Fibroblast of lung (primary cell): ENCODE measurements at regions not wholly inside any gene's neighbourhood (a gene's known extent, or its start where the extent isn't known, plus 50 kb on each side); places are given as distances from the start of the nearest gene placed in this dataset.
"Not testable (repeated sequence)": the region's sequence is repeated elsewhere in the genome, so short reads cannot be mapped to it uniquely, and the experiment has no call there.

Source experiments
- DNase-seq, 2 donors: peaks; one replicate each; pipeline versions ENCODE4 v3.0.0 to v3.0.0-alpha.2; 2010; ENCODE audit warnings: low read depth in 2 of 2
- H2AFZ ChIP-seq: 2 replicates; pipeline ENCODE4 v1.5.1; 2012; ENCODE audit warnings: low read length, control low read depth, inconsistent platforms
- H3K27ac ChIP-seq: 2 replicates; pipeline ENCODE4 v1.5.1; 2011; ENCODE audit warnings: low read length, control low read depth; ENCODE audit not compliant: insufficient read depth
- H3K27me3 ChIP-seq: 2 replicates; pipeline ENCODE4 v1.5.1; 2011; ENCODE audit warnings: mild to moderate bottlenecking, low read length; ENCODE audit not compliant: control insufficient read depth, insufficient read depth
- H3K36me3 ChIP-seq: 2 replicates; pipeline ENCODE4 v1.5.1; 2011; ENCODE audit warnings: low read length; ENCODE audit not compliant: control insufficient read depth, insufficient read depth
- H3K4me1 ChIP-seq: 2 replicates; pipeline ENCODE4 v1.5.1; 2011; ENCODE audit warnings: low read length; ENCODE audit not compliant: control insufficient read depth, insufficient read depth; ENCODE audit errors: extremely low read depth
- H3K4me2 ChIP-seq: 2 replicates; pipeline ENCODE4 v1.5.1; 2011; ENCODE audit warnings: low read length, control low read depth; ENCODE audit not compliant: insufficient read depth; ENCODE audit errors: extremely low read depth
- H3K4me3 ChIP-seq, 4 experiments: fragments of 200-600 bp in 1 of 4; sonication (generic) in 1 of 4; replicated peaks in 1 of 4; 2 replicates each; pipeline ENCODE4 v1.5.1; 2011 to 2016; ENCODE audit warnings: low read length in 4 of 4, low read depth in 3 of 4, mild to moderate bottlenecking in 3 of 4, control low read depth in 2 of 4, inconsistent platforms in 1 of 4, mixed read lengths in 1 of 4; ENCODE audit not compliant: insufficient read depth in 1 of 4; ENCODE audit errors: control extremely low read depth in 1 of 4
- H3K79me2 ChIP-seq: 2 replicates; pipeline ENCODE4 v1.5.1; 2012; ENCODE audit warnings: mild to moderate bottlenecking, low read length, inconsistent platforms; ENCODE audit not compliant: control insufficient read depth, insufficient read depth
- H3K9ac ChIP-seq: 2 replicates; pipeline ENCODE4 v1.5.1; 2011; ENCODE audit warnings: mild to moderate bottlenecking, low read length, control low read depth; ENCODE audit not compliant: insufficient read depth
- H3K9me3 ChIP-seq: 2 replicates; pipeline ENCODE4 v1.5.1; 2012; ENCODE audit warnings: low read depth, low read length; ENCODE audit not compliant: control insufficient read depth, insufficient read depth
- H4K20me1 ChIP-seq: 2 replicates; pipeline ENCODE4 v1.5.1; 2011; ENCODE audit warnings: low read length; ENCODE audit not compliant: control insufficient read depth, insufficient read depth; ENCODE audit errors: extremely low read depth
- EZH2 ChIP-seq: IDR thresholded peaks from 2 replicates; pipeline ENCODE4 v1.5.1; 2012; ENCODE audit warnings: low read length, control low read depth, mild to moderate bottlenecking; ENCODE audit errors: missing control alignments
- TF ChIP-seq, protein P1 (sequence below), 2 donors: IDR thresholded peaks in 1 of 2; conservative IDR thresholded peaks in 1 of 2; 1 replicate in 1 of 2; 2 replicates in 1 of 2; pipeline ENCODE4 v1.5.1; 2011 to 2012; ENCODE audit warnings: low read length in 2 of 2, control low read depth in 1 of 2, inconsistent platforms in 1 of 2, low read depth in 1 of 2, mild to moderate bottlenecking in 1 of 2

DNA sequence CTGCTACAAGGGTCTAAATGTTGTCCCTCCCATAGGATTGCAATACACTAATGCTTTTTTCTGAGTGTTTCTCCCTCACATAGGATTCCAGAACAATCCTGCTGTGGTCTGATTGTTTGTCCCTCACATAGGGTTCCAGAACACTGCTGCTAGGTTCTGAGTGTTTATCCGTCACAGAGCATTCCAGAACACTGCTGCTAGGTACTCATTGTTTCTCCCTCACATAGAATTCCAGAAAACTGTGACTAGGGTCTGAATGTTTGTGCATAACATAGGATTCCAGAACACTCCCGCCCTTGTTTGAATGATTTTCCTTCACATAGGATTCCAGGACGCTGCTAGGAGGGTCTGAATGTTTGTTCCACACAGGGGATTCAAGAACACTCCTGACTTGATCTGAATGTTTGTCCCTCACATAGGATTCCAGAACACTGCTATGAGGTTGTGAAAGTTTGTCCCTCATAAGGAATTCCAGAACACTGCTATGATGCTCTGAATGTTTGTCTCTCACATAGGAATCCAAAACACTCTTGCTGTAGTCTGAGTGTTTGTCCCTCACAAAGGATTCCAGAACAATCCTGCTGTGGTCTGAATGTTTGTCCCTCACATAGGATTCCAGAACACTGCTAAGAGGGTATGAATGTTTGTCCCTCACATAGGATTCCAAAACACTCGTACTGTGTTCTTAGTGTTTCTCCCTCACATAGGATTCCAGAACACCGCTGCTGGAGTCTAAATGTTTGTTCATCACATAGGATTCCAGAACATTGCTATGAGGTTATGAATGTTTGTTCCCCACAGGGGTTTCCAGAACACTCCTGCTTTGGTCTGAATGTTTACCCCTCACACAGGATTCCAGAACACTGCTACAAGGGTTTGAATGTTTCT is 213.5 kb downstream of the FOXD4L6 start:
- Histone ChIP-seq H3K9me3 (no peaks in the 10 kb centered on the region), H3K9ac (no peak overlapping the region), H3K4me2 (no peak overlapping the region), H3K4me1 (no peaks in the 10 kb centered on the region), H3K27ac (no peak overlapping the region), H2AFZ (no peak overlapping the region), H3K79me2 (no peaks in the 10 kb centered on the region), H3K36me3 (no peaks in the 10 kb centered on the region), H3K27me3 (no peaks in the 10 kb centered on the region), H3K4me3 (no peak overlapping the region), H4K20me1 (no peaks in the 10 kb centered on the region)
- DNase-seq, result no peak
- TF ChIP-seq, protein P1, sequence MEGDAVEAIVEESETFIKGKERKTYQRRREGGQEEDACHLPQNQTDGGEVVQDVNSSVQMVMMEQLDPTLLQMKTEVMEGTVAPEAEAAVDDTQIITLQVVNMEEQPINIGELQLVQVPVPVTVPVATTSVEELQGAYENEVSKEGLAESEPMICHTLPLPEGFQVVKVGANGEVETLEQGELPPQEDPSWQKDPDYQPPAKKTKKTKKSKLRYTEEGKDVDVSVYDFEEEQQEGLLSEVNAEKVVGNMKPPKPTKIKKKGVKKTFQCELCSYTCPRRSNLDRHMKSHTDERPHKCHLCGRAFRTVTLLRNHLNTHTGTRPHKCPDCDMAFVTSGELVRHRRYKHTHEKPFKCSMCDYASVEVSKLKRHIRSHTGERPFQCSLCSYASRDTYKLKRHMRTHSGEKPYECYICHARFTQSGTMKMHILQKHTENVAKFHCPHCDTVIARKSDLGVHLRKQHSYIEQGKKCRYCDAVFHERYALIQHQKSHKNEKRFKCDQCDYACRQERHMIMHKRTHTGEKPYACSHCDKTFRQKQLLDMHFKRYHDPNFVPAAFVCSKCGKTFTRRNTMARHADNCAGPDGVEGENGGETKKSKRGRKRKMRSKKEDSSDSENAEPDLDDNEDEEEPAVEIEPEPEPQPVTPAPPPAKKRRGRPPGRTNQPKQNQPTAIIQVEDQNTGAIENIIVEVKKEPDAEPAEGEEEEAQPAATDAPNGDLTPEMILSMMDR (conservative IDR thresholded peaks at IDR 0.05 in 1 of 2, IDR thresholded peaks at IDR 0.05 in 1 of 2; ENCODE audit: low read depth in 1 of 2, low read length in 2 of 2), result no peak
- no peak for TF ChIP-seq EZH2

DNA sequence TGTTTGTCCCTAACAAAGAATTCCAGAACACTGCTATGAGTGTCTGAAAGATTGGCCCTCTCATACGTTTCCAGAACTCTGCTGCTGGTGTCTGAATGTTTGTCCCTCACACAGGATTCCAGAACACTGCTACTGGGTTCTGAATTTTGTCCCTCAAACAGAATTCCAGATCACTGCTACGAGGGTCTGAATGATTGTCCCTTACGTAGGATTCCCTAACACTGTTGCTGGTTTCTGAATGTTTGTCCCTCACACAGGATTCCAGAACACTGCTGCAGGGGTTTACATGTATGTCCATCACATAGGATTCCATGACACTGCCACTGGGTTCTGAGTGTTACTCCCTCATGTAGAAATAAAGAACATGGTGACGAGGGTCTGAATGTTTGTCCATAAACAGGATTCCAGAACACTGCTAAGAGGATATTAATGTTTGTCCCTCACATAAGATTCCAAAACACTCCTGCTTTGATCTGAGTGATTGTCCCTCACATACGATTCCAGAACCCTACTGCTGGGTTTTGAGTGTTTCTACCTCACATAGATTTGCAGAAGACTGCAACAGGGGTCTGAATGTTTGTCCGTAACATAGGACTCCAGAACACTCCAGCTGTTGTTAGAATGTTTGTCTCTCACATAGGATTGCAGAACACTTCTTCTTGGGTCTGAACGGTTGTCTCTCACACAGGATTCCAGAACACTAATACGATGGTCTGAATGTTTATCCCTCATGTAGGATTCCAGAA is 214.4 kb downstream of the FOXD4L6 start:
- Histone ChIP-seq H3K27ac (no peak overlapping the region), H4K20me1 (no peaks in the 10 kb centered on the region), H3K4me2 (no peak overlapping the region), H3K4me1 (no peaks in the 10 kb centered on the region), H3K4me3 (no peak overlapping the region), H3K9me3 (no peaks in the 10 kb centered on the region), H2AFZ (no peak overlapping the region), H3K36me3 (no peaks in the 10 kb centered on the region), H3K27me3 (no peaks in the 10 kb centered on the region), H3K79me2 (no peaks in the 10 kb centered on the region), H3K9ac (no peak overlapping the region)
- DNase-seq, result no peak
- TF ChIP-seq EZH2, result no peak
- TF ChIP-seq, protein P1 (conservative IDR thresholded peaks at IDR 0.05 in 1 of 2, IDR thresholded peaks at IDR 0.05 in 1 of 2; ENCODE audit: low read depth in 1 of 2, low read length in 2 of 2), result no peak

DNA sequence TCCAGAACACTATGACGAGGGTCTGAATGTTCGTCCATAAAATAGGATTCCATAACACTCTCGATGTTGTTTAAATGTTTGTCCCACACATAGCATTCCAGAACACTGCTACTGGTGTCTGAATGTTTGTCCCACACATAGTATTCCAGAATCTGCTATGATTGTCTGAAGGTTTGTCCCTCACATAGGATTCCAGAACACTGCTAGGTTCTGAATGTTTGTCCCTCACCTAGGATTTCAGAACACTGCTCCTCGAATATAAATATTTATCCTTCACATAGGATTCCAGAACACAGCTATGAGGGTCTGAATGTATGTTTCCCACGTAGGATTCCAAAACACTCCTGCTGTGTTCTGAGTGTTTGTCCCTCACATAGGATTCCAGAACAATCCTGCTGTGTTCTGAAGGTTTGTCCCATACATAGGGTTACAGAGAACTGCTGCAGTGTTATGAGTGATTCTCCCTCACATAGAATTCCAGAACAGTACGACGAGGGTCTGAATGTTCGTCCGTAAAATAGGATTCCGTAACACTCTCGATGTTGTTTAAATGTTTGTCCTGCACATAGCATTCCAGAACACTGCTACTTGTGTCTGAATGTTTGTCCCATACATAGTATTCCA is 215.3 kb downstream of the FOXD4L6 start:
- H3K79me2 ChIP-seq, result no peaks in the 10 kb centered on the region
- H3K9ac ChIP-seq, result no peak overlapping the region
- no peak overlapping the region for H3K4me2 ChIP-seq
- H2AFZ ChIP-seq, result no peak overlapping the region
- H3K4me3 ChIP-seq, result no peak overlapping the region
- no peaks in the 10 kb centered on the region for H3K27me3 ChIP-seq
- no peaks in the 10 kb centered on the region for H3K36me3 ChIP-seq
- no peaks in the 10 kb centered on the region for H3K4me1 ChIP-seq
- H3K9me3 ChIP-seq, result no peaks in the 10 kb centered on the region
- no peak for DNase-seq
- no peaks in the 10 kb centered on the region for H4K20me1 ChIP-seq
- TF ChIP-seq EZH2, result no peak
- TF ChIP-seq, protein P1 (conservative IDR thresholded peaks at IDR 0.05 in 1 of 2, IDR thresholded peaks at IDR 0.05 in 1 of 2; ENCODE audit: low read depth in 1 of 2, low read length in 2 of 2), result no peak
- no peak overlapping the region for H3K27ac ChIP-seq

DNA sequence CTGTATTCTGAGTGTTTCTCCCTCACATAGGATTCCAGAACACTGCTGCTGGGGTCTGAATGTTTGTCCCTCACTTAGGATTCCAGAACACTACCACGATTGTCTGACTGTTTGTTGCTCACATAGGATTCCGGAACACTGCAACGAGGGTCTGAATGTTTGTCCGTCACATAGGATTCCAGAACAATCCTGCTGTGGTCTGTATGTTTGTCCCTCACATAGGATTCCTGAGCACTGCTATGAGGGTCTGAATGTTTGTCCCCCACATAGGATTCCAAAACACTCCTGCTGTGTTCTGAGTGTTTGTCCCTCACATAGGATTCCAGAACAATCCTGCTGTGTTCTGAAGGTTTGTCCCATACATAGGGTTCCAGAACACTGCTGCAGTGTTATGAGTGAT is 215.8 kb downstream of the FOXD4L6 start:
- H3K9me3 ChIP-seq, H3K4me3 ChIP-seq, H3K79me2 ChIP-seq, DNase-seq, H4K20me1 ChIP-seq, H3K27ac ChIP-seq, H3K27me3 ChIP-seq, H3K9ac ChIP-seq, H3K36me3 ChIP-seq, H3K4me1 ChIP-seq, H2AFZ ChIP-seq, H3K4me2 ChIP-seq: not testable (repeated sequence)
